B cell (primary cell): ENCODE measurements at regions not wholly inside any gene's neighbourhood (a gene's known extent, or its start where the extent isn't known, plus 50 kb on each side); places are given as distances from the start of the nearest gene placed in this dataset.

Experiments used
- EZH2 ChIP-seq: IDR thresholded peaks from 2 replicates; pipeline ENCODE4 v1.6.1; 2012; ENCODE audit warnings: borderline replicate concordance, low read depth, mild to moderate bottlenecking, moderate library complexity, low read length; ENCODE audit not compliant: insufficient read depth, poor library complexity, severe bottlenecking
- TF ChIP-seq, protein P1 (sequence below): fragments of 200-600 bp; IDR thresholded peaks from one replicate; pipeline ENCODE4 v1.8.0; 2022; ENCODE audit warnings: antibody characterized with exemption, mild to moderate bottlenecking

DNA sequence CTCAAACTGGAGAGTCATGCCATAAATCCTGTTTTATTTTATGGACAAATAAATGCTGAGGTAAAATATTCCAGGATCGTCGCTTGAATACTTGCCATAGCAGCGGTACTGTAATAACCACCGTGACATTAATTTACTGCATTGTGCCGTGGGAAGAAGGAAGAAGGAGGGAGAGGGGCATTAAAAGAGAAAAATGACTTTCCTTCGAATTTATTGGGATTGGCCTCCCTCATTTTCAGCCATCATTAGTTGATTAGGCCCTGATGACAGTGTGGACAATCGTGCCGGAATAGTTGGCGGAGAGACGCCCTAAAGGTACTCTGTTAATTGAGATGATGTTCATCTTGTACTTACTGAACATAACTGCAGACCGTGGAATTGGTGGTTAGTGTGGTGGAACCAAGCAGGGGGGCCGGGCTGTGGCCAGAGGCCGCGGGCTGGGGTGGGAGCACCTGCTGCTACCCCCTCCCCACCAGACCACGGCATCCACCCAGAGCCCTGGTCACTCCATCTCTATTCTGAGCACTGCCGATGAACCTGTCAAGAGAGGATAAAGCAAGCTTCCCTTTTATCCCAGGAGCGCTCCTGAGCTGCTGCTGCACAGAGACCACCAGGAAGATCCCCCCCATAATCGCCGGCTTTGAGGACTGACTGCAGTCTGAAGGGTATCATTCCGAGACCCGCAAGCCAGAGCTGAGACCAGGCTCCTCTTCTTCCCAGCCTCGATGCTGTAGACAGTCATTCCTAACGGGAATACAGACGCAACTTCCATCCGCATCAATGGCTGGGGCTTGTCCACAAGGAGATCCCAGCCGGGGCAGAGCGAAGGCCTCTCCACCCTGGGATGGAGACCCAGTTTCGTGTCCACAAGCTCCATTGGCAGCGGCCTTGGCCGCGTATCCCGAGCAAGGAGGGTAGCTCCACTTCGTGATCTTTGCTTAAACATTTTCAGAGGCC is 168.3 kb upstream of the TSHZ3 start:
- TF ChIP-seq, protein P1, sequence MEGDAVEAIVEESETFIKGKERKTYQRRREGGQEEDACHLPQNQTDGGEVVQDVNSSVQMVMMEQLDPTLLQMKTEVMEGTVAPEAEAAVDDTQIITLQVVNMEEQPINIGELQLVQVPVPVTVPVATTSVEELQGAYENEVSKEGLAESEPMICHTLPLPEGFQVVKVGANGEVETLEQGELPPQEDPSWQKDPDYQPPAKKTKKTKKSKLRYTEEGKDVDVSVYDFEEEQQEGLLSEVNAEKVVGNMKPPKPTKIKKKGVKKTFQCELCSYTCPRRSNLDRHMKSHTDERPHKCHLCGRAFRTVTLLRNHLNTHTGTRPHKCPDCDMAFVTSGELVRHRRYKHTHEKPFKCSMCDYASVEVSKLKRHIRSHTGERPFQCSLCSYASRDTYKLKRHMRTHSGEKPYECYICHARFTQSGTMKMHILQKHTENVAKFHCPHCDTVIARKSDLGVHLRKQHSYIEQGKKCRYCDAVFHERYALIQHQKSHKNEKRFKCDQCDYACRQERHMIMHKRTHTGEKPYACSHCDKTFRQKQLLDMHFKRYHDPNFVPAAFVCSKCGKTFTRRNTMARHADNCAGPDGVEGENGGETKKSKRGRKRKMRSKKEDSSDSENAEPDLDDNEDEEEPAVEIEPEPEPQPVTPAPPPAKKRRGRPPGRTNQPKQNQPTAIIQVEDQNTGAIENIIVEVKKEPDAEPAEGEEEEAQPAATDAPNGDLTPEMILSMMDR: no peak
- TF ChIP-seq EZH2: no peak
